ENCODE measurements at regions not wholly inside any gene's neighbourhood (a gene's known extent, or its start where the extent isn't known, plus 50 kb on each side); places are given as distances from the start of the nearest gene placed in this dataset.

GRCh38 chr13:47678201-47678968, 322.7 kb downstream of the SUCLA2 start:
- TF ChIP-seq CTCF (IDR thresholded peaks at IDR 0.05) (no peak), POLR2A (IDR thresholded peaks at IDR 0.05; ENCODE audit: low read depth) (no peak), POLR2AphosphoS5 (IDR thresholded peaks at IDR 0.05) (no peak)

Measured in esophagus muscularis mucosa (tissue), 3 donors.